Heart left ventricle (tissue), 16 donors: ENCODE measurements at regions not wholly inside any gene's neighbourhood (a gene's known extent, or its start where the extent isn't known, plus 50 kb on each side); places are given as distances from the start of the nearest gene placed in this dataset.

ENCODE experiments used
- ATAC-seq, 4 donors: fragments of 200-7000 bp; cut with Tn5 transposase; one replicate each; pipeline ENCODE4 v1.9.1; 2020 to 2022; ENCODE audit warnings: moderate library complexity in 4 of 4, mild to moderate bottlenecking in 3 of 4, moderate number of reproducible peaks in 1 of 4
- DNase-seq, 5 donors: peaks; one replicate each; pipeline ENCODE4 v3.0.0-alpha.2; 2020
- H3K27ac ChIP-seq, 12 donors: fragments of 200-600 bp; sonication (generic) in 4 of 12; one replicate each; pipeline versions ENCODE4 v1.5.0 to v1.8.0; 2016 to 2022; ENCODE audit warnings: mild to moderate bottlenecking in 2 of 12
- H3K27me3 ChIP-seq, 9 donors: fragments of 200-600 bp; sonication (generic) in 2 of 9; one replicate each; pipeline versions ENCODE4 v1.5.1 to v1.8.0; 2016 to 2022; ENCODE audit warnings: mild to moderate bottlenecking in 3 of 9
- H3K36me3 ChIP-seq, 9 donors: fragments of 200-600 bp; sonication (generic) in 2 of 9; one replicate each; pipeline versions ENCODE4 v1.5.0 to v1.8.0; 2018 to 2022; ENCODE audit warnings: mild to moderate bottlenecking in 2 of 9
- H3K4me1 ChIP-seq, 12 donors: fragments of 200-600 bp; sonication (generic) in 4 of 12; one replicate each; pipeline versions ENCODE4 v1.5.0 to v1.8.0; 2016 to 2022; ENCODE audit warnings: mild to moderate bottlenecking in 3 of 12
- H3K4me3 ChIP-seq, 12 donors: fragments of 200-600 bp; sonication (generic) in 4 of 12; one replicate each; pipeline versions ENCODE4 v1.5.0 to v1.8.0; 2017 to 2022; ENCODE audit warnings: mild to moderate bottlenecking in 9 of 12, moderate library complexity in 4 of 12
- H3K9me3 ChIP-seq, 12 donors: fragments of 200-600 bp; sonication (generic) in 4 of 12; one replicate each; pipeline versions ENCODE4 v1.5.0 to v1.8.0; 2016 to 2022; ENCODE audit warnings: mild to moderate bottlenecking in 1 of 12
- POLR2A ChIP-seq, 2 donors: fragments of 450-650 bp; IDR thresholded peaks; one replicate each; pipeline ENCODE4 v1.6.1; 2017; ENCODE audit warnings: antibody characterized with exemption in 2 of 2, mild to moderate bottlenecking in 2 of 2, moderate library complexity in 2 of 2
- WGBS, 4 donors: extraction: QIAGEN DNeasy Blood & Tissue Kit in 2 of 4; methylation state at CpG; one replicate each; pipeline versions ENCODE4 v1.1.5 to v1.1.7; 2013 to 2018; 5-methylcytosine and 5-hydroxymethylcytosine counted together
- intact Hi-C, 10 donors: fragments of 100-400 bp; cut with DNase I; formaldehyde crosslinking; loops; one replicate each; pipeline versions ENCODE4 v1.11.1 to v1.14.2; 2022
- TF ChIP-seq, protein P1 (sequence below), 12 donors: fragments of 200-600 bp; sonication (generic) in 4 of 12; IDR thresholded peaks; one replicate each; pipeline versions ENCODE4 v1.5.0 to v1.8.0; 2018 to 2022; ENCODE audit warnings: antibody characterized with exemption in 12 of 12, mild to moderate bottlenecking in 5 of 12
- donor health status: ischemic (EF 13 %, LVEDD 7.1; RV severe dilation, severe dysfunction).
- donor health status: healthy with polysubstance abuse.
- donor health status: DM: no; HTN: yes; CAD: no.
- donor health status: DM: no; HTN: no; CAD: no.
- donor health status: ischemic (EF 25% LVEDD 6.9; RV normal size, moderate dysfunction).
- donor health status: ischemic (EF 25% LVEDD 5.7; RV mildly dilated, moderate dysfunction).
- donor health status: healthy.
- donor health status: DM: yes; HTN: yes; CAD: no.
- donor health status: ischemic (EF 35%, LVEDD 5.7; RV mildly dilated, moderate dysfunction).
- donor health status: nonischemic (EF 11% LVEDD 7.7; RV severe dilation, severe dysfunction).
- donor health status: DM: yes; HTN: yes; CAD: no.
- donor health status: PGD.
- donor health status: ischemic (EF 29% LVEDD 5.4; RV normal size, mild dysfunction).
- donor health status: nonischemic (EF 23%, LVEDD 6.1; RV moderate dilation, normal function).

- H3K27ac ChIP-seq, result no peak overlapping the region
- DNase-seq (no peak), ATAC-seq (no peak)
- H3K4me1 ChIP-seq, result no peaks in the 10 kb centered on the region
- intact Hi-C loops, result no loop called here
- no peak for TF ChIP-seq POLR2A (IDR thresholded peaks at IDR 0.05)
- TF ChIP-seq, protein P1, sequence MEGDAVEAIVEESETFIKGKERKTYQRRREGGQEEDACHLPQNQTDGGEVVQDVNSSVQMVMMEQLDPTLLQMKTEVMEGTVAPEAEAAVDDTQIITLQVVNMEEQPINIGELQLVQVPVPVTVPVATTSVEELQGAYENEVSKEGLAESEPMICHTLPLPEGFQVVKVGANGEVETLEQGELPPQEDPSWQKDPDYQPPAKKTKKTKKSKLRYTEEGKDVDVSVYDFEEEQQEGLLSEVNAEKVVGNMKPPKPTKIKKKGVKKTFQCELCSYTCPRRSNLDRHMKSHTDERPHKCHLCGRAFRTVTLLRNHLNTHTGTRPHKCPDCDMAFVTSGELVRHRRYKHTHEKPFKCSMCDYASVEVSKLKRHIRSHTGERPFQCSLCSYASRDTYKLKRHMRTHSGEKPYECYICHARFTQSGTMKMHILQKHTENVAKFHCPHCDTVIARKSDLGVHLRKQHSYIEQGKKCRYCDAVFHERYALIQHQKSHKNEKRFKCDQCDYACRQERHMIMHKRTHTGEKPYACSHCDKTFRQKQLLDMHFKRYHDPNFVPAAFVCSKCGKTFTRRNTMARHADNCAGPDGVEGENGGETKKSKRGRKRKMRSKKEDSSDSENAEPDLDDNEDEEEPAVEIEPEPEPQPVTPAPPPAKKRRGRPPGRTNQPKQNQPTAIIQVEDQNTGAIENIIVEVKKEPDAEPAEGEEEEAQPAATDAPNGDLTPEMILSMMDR (IDR thresholded peaks at IDR 0.05), result no peak
- peaks cover 0 to 3% (median 0%) of the 10 kb centered on the region in 9 donors for H3K27me3 ChIP-seq
- no peaks in the 10 kb centered on the region for H3K36me3 ChIP-seq
- peaks cover 0 to 23% (median 0%) of the 10 kb centered on the region in 12 donors for H3K9me3 ChIP-seq
- H3K4me3 ChIP-seq, result no peak overlapping the region
- WGBS, 4 donors, result 89 to 93% (median 92%) methylated on average over 13 of the region's 13 CpGs
Observed at GRCh38 chr19:57004418-57004817, 115.4 kb upstream of the USP29 start.

DNA sequence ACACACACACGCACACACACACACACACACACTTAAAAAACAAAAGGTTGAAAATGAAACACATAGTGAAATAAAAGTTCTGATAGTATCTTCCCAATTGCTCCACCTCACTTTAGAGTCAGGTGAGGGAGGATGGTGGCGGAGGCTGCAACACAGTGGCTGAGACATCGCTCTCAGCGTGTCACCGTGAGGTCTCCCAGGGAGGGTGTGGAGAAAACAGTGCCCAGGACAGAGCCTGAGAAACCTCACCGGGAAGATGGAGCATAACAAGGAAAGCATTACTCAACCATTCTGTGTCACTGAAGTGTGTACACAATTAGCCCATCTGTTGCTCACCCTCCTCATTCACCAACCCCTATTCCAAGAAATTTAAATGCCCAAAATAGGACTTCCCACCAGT, 111.4 kb upstream of the USP29 start:
- H3K4me1 ChIP-seq, result no peaks in the 10 kb centered on the region
- TF ChIP-seq, protein P1 (IDR thresholded peaks at IDR 0.05), result no peak
- no peak for TF ChIP-seq POLR2A (IDR thresholded peaks at IDR 0.05)
- H3K27me3 ChIP-seq, result no peaks in the 10 kb centered on the region
- WGBS, 4 donors, result 76 to 85% (median 81%) methylated on average over 6 of the region's 6 CpGs
- H3K4me3 ChIP-seq, result no peak overlapping the region
- no peak for DNase-seq
- H3K36me3 ChIP-seq, result no peaks in the 10 kb centered on the region
- ATAC-seq, result no peak
- intact Hi-C loops, result no loop called here
- no peak overlapping the region for H3K27ac ChIP-seq
- H3K9me3 ChIP-seq, result peaks cover 0 to 18% (median 0%) of the 10 kb centered on the region in 12 donors

- no peak for ATAC-seq
- H3K27ac ChIP-seq, result no peak overlapping the region
- TF ChIP-seq, protein P1 (IDR thresholded peaks at IDR 0.05), result no peak
- TF ChIP-seq POLR2A (IDR thresholded peaks at IDR 0.05), result no peak
- DNase-seq, result no peak
- H3K9me3 ChIP-seq, result peaks cover 0 to 29% (median 0%) of the 10 kb centered on the region in 12 donors
- H3K36me3 ChIP-seq, result no peaks in the 10 kb centered on the region
- intact Hi-C loops, result no loop called here
- no peaks in the 10 kb centered on the region for H3K27me3 ChIP-seq
- H3K4me1 ChIP-seq, result no peaks in the 10 kb centered on the region
- WGBS, 4 donors, result 68 to 75% (median 69%) methylated on average over 16 of the region's 16 CpGs
- H3K4me3 ChIP-seq, result no peak overlapping the region
Observed at GRCh38 chr19:57010541-57010940, 109.2 kb upstream of the USP29 start.

DNA sequence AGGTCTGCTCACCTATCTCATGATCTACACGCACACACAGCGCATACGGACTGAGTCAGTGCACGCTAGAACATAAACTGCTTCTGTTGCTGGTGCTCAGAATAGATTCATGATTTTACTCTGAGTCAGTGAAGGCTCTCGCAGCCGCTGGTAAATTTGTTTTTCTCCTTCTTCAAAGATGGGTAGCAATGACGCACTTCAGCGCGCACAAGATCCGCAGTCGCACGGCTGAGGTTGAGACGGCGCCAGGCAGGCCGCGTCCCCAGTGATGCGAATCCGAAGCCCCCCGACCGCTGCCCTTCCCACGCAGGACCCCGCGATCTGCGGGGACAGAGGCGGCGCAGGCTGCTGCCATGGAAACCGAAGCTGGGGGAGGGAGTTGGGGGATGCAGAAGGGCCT, 103.7 kb upstream of the USP29 start:
- H3K9me3 ChIP-seq, result peaks cover 0 to 26% (median 0%) of the 10 kb centered on the region in 12 donors
- H3K27ac ChIP-seq, result no peak overlapping the region
- no peaks in the 10 kb centered on the region for H3K36me3 ChIP-seq
- no peak for TF ChIP-seq POLR2A (IDR thresholded peaks at IDR 0.05)
- TF ChIP-seq, protein P1 (IDR thresholded peaks at IDR 0.05), result no peak
- H3K4me3 ChIP-seq, result no peak overlapping the region
- DNase-seq (no peak), ATAC-seq (no peak)
- intact Hi-C loops, result no loop called here
- peaks cover 0 to 5% (median 0%) of the 10 kb centered on the region in 9 donors for H3K27me3 ChIP-seq
- no peaks in the 10 kb centered on the region for H3K4me1 ChIP-seq
- WGBS, 4 donors, result 84 to 87% (median 86%) methylated on average over 27 of the region's 27 CpGs
